A204.1 (cell line): ENCODE measurements at regions not wholly inside any gene's neighbourhood (a gene's known extent, or its start where the extent isn't known, plus 50 kb on each side); places are given as distances from the start of the nearest gene placed in this dataset.
A peak's percentile ranks its signal among the peaks of the same experiment; 100 is the strongest.
"Not testable (repeated sequence)": the region's sequence is repeated elsewhere in the genome, so short reads cannot be mapped to it uniquely, and the experiment has no call there.

ENCODE experiments used
- FAIRE-seq: peaks from 2 replicates; lab custom pipeline; 2012; peaks lifted over from hg19 to GRCh38; lab: Jason Lieb, UNC

DNA sequence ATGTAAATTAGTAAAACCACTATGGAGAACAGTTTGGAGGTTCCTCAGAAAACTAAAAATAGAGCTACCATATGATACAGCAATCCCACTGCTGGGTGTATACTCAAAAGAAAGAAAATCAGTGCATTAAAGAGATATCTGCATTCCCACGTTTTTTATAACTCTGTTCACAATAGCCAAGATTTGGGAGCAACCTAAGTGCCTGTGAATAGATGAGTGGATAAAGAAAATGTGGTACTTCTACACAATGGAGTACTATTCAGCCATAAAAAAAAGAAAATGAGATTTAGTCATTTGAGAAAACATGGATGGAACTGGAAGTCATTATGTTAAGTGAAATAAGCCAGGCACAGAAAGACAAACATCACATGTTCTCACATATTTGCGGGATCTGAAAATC is 246.0 kb upstream of the SOX9 start:
- FAIRE-seq = not testable (repeated sequence)

DNA sequence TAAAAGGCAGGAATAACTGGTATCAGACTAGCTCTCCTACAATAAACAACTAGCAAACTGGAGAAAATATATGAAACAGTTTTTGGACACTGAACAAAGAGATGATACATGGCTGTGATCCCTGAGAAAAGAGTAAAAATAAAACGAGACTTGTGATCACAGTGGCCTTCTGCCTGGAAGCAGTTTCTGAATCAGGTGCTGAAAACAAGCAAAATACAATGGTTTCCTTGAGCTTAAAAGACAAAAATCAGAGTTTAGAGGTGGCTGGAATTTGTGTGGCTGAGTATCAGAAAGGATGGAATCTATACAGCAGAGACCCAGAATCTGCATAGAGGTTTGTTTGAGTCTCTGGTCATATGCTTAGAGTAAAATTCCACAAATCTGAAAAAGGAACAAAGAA is 242.5 kb upstream of the SOX9 start:
- no peak for FAIRE-seq

DNA sequence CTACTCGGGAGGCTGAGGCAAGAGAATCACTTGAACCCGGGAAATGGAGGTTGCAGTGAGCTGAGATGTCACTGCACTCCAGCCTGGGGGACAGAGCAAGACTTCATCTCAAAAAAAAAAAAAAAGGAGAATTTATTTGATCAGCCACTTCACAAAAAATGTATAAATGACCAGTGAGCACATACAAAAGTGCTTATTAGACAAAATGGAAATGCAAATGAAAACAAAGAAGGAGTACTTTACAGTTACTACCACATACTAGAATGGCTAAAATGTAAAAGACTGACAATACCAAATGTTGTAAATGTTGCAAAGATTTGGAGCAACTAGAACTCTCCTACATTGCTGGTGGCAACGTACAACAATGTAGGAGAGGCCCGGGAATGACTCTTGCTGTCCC is 241.8 kb upstream of the SOX9 start:
- no peak for FAIRE-seq

DNA sequence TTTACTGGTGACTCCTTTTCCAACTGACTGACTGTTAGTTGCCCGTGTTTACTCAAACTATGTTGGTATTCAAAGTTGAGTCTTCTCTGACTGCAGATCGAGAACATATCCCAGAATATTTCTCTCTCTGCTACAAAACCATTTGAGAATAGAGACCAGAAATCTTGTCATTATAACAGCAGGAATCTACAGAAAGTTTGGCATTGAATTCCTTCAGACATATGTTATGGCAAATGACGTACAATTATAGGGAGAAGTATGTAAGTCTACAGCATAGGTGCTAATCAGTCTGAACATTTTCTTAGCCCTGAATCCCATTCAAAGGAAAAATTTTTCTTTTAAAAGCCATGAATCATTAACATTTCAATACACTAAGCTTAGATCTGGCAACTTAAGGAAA is 239.8 kb upstream of the SOX9 start:
- no peak for FAIRE-seq

DNA sequence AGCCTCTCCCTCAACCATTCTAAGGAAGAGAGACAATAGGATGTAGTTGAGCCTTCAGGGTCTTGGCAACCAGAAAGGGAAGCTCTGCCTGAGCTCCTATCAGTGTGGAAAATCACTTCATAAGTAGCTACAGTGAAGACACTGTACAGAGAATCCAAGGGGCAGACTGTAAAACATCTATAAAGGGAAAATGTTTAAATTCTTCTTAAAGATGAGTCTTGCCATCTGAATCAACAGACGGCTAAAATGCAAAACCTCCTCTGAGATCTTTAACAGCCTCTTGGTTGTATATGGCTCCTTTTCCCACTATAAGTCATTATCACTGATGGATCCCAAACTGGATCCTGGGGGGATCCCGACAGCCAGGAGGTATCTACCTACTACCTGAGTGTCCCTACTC is 239.2 kb upstream of the SOX9 start:
- FAIRE-seq = no peak

DNA sequence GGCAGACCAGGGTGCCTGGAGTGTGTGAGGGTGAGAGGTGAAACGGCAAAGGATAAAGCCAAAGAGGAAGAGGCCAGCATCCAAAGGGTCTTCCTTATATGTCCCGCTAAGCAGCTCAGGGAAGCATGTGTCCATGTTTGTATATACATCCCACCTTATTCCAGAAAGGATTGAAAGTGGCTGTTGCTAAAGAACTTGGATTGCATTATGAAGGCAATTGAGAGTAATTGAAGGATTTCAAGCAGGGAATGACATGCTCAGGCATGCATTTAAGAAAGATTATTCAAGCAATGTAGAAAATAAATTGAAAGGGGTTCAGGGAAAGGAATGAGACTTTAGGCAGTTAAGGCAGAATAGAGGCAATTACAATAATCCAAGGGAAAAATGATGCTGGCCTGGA is 237.6 kb upstream of the SOX9 start:
- no peak for FAIRE-seq

DNA sequence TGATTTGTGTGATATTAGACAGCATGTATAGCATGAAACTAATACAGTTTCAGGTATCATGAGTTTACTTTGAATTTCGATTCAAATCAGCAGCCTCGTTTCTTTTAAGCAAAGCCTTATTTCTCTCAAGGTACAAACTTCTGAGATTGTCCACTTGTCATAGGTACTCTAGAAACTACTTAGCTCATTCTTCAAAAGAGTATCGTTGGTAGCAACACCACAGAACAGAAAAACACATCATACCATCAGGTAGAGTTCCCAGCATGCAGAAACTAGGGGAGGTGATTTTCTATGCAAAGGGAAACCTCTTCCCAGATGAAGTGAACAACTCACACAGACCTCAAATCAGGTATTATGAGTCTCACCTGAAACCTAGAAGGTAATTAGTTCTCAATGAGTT is 237.0 kb upstream of the SOX9 start:
- no peak for FAIRE-seq

DNA sequence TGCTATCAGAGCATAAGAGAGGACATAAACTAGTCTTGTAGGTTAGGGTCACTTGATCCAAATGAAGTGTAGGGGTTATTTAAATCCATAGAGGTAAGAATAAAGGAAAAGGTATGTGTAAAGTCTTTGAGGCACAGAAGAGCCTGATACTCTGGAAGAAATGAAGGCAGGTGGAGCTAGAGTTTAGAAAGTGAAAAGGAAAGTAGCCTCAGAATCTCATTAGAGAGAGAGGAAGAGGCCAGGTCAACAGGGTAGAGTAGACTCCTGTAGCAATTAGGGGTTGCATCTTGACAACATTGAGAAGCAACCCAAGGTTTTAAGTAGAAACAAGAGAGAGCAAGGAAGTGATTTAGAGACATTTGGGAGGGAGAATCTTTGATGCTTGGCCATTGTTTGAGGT is 235.2 kb upstream of the SOX9 start:
- no peak for FAIRE-seq

DNA sequence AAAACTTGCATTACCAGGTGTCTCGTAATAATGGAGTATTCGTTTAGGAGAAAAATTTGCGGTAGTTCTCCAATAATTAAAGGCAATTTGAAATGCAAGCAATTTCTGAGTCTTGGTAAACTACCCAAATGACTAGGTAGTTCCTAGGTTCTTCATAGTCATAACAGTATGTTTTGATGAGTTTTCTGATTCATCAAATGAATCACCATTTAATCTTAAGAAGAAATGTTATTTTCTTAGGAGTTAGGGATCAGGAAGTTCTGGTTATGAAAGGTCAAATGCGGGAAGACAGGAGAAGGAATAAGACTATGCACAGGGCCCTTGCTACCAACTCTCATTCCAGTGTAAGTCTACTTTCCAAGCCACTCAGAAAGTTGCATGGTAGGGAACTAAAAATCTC is 221.5 kb upstream of the SOX9 start:
- no peak for FAIRE-seq

DNA sequence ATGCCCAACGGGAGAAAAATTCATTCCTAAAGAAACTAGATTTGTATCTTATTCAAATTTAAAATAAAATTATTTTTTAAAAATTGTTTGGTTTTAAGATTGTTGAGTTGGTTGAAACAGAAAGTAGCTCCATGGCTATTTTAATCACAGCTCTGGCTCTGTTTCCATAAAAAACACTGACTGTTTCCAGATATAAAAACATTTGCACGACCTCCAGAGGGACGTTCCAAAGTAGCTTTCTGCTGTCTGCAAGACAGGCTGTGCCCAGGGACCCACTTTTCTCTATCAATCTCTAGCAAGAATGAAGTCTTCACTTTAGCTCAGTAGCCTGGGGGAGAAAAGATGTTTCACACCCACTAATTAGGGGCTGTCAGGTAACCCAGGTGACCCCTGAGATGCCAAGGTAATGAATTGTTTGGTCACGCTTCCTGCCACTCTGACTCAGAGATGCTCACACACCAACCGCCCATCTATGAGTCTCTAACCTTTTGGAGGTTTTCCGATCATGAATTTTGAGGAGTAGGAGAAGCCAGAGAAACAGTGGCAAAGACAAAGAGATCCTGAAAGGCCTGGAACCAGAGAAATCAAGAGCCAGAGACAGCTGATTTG is 220.1 kb upstream of the SOX9 start:
- peak; percentile 57 for FAIRE-seq

DNA sequence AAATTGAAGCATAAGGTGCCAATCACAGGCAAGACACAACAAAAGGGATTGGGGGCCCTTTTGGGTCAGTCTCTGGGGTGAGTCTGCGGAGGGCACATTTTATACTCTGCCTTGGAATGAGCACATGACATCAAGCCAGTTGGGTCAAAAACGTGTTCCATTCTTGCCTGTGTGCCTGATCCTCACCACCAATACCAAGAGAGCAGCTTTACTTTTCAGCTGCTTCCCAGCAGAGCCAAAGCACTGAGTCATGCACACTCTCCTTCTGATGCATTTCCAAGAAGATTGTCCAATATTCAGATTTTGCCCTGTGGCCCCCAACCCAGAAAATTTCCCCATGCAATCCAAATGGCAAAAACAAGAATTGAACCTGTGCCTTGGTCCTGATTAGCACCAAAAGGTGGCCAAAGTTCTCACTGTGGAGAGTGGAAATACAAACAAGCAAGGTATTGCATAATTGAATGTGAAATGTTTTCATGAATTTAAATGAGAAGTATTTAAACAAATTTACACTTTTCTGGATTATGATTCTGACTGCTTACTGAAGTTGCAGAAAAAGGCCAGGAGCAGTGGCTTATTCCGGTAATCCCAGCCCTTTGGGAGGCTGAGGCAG is 217.8 kb upstream of the SOX9 start:
- FAIRE-seq = no peak

DNA sequence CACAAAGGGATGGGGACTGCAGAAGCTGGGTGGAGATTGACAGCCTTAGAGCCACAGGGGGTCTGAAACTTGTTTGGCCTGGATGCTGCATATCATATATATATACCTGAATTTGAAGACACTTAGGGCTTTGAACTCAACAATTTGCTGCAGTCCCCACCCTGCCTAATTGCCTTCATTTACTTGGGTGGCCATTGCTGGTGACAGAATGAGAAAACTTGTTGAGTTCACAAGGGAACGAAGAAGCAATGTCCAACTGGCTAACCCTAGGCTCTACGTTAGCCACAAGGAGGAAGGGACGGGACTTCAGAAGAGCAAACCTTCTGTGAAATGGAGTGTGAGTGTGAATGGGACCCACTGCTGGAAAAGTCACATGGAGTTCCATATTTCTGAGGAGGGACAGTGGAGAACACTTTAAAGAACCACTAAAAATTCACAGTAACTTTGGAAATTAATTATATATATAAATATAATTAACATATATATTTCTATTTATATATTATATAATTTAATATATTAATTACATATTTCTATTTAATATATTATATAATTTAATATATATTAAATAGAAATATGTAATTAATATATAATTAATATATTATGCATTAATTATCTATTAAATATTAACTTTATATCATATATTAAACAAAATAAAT is 215.3 kb upstream of the SOX9 start:
- no peak for FAIRE-seq

DNA sequence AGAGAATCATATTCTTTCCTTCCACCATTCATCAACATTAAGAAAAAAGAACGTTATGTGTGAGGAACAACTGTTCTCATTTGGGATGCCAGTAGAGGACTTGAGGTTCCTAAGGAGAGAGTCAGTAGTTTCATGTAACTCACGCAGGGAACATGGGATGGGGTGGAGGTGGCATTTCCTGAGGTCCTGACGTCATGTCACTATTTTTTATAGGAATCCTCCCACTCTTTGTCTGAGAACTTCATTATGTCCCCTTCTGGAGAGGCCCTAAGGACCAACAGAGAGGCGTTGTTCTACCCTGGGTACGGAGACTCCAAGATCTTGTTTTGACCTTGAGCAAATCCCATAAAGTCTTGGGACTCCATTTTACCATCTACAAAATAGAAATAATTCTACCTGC is 211.7 kb upstream of the SOX9 start:
- FAIRE-seq = no peak

DNA sequence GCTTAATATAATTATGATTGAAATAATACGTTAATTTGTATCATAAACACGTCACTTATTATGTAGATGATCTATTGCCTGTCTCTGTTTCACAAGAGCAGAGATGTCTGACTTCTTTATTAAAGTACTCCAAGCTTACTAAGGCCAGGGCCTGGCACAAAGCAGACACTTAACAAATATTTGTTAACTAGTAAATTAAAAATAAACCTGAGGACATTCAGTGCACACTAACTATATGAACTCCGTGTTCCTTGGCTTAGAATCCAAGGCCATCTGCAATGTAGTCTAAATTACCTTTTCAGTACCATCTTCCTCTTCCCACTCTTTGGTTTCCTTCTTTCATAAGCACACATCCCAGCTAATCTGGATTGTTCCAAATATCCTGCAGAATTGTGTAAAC is 210.8 kb upstream of the SOX9 start:
- FAIRE-seq = no peak

DNA sequence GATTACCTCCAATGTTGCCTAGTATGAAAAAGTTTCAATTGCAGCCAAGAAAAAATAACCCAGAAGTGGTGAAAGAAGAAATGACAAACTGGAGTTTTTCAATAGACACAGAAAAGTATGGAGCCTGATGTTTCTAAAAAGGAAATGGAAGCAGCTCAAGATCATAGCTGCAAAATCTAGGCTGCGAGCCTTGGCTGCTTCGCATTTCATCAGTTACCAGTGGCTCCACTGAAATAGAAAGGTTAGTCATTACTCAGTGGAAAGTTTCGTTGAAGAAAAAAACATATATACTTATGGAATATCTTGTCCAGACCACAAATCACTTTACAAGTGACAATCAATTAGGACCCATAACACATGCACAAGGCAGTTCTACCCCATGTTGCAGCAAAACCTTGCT is 206.8 kb upstream of the SOX9 start:
- no peak for FAIRE-seq

DNA sequence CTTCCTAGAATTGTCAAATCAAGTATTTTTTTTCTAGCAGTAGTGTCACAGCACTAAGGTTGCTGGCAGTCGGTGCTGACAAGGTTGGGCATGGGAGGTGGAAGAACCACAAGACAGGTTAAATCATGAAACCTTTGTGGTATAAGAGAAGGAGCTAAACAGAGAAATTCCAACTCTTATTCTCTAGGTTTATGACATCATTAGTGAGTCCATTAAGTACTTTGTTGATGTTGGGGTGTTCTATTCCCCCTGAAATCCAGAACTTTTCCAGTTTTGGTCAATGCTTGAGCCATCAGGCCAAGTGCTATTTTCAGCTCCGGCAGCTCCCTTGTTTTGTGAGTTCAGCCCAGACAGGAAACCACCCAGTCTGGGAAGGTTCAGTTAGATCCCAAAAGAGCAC is 206.0 kb upstream of the SOX9 start:
- no peak for FAIRE-seq

DNA sequence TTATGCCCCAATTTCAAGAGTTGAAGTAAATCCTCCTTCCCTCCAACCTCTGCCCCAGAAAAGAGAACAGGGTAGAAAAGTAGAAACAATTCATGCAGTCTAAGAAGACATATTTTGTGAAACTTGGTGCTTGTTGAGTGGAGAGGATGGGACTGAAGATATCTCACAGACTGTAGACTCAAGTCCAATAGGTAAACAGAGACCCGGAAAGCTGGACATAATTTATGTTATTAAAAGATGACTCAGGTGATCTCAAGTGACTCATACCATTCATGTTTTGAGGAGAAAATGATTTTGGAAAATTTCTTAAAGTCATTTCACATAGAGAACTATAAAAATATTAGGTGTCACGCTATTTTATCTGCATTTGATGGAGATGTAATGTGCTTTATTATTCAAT is 203.1 kb upstream of the SOX9 start:
- FAIRE-seq = no peak

DNA sequence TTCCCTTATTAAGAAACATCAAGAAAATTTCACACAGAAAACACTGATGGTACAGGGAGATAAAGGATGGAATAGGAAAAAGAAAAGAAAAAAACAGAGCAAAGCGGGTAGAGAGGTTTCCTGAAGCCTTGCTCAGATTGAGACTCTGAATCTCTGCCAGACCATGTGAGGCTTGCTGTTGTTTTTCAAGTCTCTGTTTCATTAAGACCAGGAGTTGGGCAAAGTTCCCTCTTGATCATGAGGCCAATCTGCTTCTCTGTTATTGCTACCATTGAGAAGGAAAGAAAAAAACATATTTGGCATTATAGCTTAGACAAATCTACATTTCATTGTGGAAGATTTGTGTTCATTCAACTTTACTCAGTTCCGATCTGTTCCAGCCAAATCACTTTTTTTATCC is 201.6 kb upstream of the SOX9 start:
- FAIRE-seq = no peak

DNA sequence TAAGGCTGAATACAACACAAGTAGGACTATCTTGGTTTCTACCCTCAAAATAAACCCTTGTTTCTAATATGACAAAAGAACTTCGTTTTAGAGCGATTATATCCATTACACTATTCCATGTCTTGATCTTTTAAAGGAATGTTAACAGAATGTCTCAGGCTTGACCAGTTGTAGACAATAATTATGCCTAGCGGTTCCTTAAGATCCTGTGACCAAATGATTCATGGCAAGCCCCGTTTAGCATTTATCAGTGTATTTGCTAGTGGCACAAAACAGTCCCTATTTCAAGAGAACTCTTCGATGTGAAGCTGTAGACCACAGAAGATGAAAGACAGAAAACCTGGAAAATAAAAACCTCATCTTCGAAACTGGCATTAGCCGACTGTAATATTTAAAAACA is 200.9 kb upstream of the SOX9 start:
- FAIRE-seq = no peak

DNA sequence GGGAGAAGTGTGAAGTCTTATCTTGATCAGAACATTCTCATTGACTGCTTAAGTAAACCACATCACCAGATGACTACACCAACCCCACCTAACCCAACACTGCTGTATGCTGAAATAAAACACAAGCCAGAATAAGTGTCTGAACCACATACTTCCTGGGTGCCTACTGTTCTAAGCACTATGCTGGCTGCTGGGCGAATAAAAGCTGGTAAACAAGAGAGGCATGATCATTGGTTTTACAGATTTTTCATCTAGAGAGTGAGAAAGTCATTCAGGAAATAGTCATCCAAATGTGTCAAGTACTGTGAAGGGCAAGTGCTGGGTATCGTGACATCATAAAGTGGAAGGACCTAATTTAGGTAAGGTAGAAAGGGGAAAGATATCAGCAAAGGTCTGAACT is 199.0 kb upstream of the SOX9 start:
- no peak for FAIRE-seq

DNA sequence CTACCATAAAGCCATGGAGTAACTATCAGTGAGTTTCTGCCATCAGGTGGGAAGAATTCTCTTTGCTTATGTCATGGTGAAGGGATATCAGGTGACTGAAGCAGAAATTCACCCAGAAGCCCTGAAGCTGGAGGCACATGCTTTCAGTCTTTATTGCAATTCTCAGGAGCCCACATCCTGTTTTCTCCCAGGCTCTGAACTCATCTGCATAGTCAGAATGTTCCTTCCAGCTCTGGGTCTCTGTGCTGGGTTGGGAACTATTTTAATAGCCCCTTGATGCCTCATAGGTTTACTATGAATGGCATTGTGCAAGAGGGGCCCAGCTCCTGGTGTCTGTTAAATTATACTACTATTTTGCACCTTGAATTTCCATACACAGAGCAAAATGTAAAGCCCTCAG is 198.4 kb upstream of the SOX9 start:
- FAIRE-seq = no peak

DNA sequence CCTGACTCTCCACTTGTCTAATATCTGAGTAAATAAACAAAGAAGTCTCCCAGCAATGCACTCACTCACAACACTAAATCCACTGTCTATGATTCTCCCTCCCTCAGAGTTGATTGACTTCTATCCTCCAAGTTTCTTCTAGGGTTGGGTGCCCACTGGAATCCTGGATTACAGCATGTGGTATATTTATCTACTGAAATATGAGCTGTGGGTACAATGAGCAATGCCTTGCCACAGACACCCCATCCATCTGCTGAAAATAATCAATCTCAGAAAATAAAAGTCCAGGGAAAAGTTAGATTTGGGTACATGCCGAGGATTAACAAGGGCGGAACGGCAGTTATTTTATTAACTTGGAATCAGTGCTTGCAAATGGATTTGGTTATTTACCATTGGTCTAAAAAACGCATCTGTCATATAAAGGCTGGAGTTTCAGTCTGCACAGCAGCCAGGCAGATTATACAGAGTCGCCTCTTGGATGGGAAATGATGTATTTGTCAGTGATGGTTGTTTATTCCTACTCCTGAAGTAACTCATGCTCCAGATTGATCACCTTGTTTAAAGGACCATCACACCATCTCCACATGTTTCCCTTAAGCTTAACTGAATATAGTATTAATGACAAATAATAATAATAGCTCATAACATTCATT is 193.9 kb upstream of the SOX9 start:
- FAIRE-seq = no peak

DNA sequence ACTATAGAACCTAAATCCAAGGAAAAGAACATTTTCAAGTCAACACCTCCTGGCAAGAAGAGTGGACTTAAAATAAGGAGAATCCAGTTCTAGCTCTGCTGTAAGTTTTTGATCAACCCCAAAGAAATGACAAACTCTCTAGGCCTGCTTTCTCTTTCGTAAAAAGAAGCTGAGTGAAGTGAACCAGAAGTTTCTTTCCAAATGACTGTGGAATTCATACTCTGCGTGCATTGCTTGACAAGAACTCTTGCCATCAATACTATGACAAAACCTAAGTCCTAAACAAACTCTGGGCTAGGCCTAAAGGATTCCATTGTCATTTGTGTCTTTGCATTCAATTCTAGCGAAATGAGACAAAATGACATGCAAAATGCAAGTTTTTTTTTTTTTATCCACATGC is 187.5 kb upstream of the SOX9 start:
- FAIRE-seq = no peak

DNA sequence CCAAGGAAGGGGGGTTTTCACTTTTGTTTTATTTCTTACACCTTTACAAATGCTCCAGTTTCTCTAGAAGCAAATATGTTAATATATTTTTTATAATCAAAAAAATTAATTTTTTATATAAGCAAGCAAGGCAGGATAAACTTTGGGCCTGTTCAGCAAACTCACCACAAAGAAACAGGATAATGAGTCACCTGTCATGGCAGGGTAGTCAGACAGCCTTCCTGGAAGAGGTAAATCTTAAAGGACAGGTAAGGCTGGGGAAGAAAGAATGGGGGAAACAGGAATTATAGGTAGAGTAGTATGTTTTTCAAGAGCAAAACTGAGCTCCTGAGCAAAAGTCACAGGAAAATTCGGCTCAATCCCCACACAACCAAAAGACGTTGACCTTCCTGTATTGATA is 186.3 kb upstream of the SOX9 start:
- FAIRE-seq = no peak
